WTC11 (cell line): ENCODE measurements at regions not wholly inside any gene's neighbourhood (a gene's known extent, or its start where the extent isn't known, plus 50 kb on each side); places are given as distances from the start of the nearest gene placed in this dataset.

Source experiments
- ATAC-seq: fragments of 200-7000 bp; cut with Tn5 transposase; 2 replicates; pipeline ENCODE4 v1.10.0; 2021; ENCODE audit warnings: mild to moderate bottlenecking, moderate library complexity
- CTCF ChIA-PET: fragments of 300-600 bp; sonication (Branson Sonifier 250); formaldehyde crosslinking; loops from one replicate; lab custom pipeline; 2021; ENCODE audit warnings: antibody characterized with exemption; lab: Charles Lee
- POLR2A ChIA-PET: fragments of 350-600 bp; sonication (Branson Sonifier 250); formaldehyde crosslinking; loops from one replicate; lab custom pipeline; 2021; ENCODE audit warnings: antibody characterized with exemption; lab: Charles Lee
- DNase-seq: peaks from one replicate; pipeline ENCODE4 v3.0.0; 2021; ENCODE audit warnings: low spot score
- H3K27ac Mint-ChIP-seq: 2 replicates; pipeline ENCODE4 v1.8.0; 2021; ENCODE audit warnings: mixed read lengths
- H3K27me3 Mint-ChIP-seq: 2 replicates; pipeline ENCODE4 v1.8.0; 2021; ENCODE audit warnings: low read depth, mild to moderate bottlenecking, moderate library complexity, mixed read lengths
- H3K36me3 Mint-ChIP-seq: 2 replicates; pipeline ENCODE4 v1.8.0; 2021; ENCODE audit warnings: mixed read lengths
- H3K4me1 Mint-ChIP-seq: 2 replicates; pipeline ENCODE4 v1.8.0; 2022; ENCODE audit warnings: mixed read lengths
- H3K4me3 Mint-ChIP-seq: 2 replicates; pipeline ENCODE4 v1.8.0; 2021; ENCODE audit warnings: mild to moderate bottlenecking, moderate library complexity, mixed read lengths
- H3K9me3 Mint-ChIP-seq: 2 replicates; pipeline ENCODE4 v1.8.0; 2021; ENCODE audit warnings: mixed read lengths
- EMX1 ChIP-seq: fragments of 250-450 bp; sonication (Bioruptor Pico); IDR thresholded peaks from 2 replicates; pipeline ENCODE4 v1.8.0; 2021; ENCODE audit warnings: mild to moderate bottlenecking
- ETV6 ChIP-seq: sonication (generic); formaldehyde crosslinking; IDR thresholded peaks from 2 replicates; pipeline ENCODE4 v1.8.1; 2022; ENCODE audit warnings: mild to moderate bottlenecking, missing genetic modification reagents
- GTF2I ChIP-seq: fragments of 250-450 bp; sonication (Bioruptor Pico); conservative IDR thresholded peaks from 2 replicates; pipeline ENCODE4 v1.4.0; 2021; ENCODE audit warnings: mild to moderate bottlenecking
- HMGXB4 ChIP-seq: sonication (generic); formaldehyde crosslinking; IDR thresholded peaks from 2 replicates; pipeline ENCODE4 v1.8.1; 2023; ENCODE audit warnings: mild to moderate bottlenecking, moderate library complexity, missing genetic modification reagents
- IRF2 ChIP-seq: sonication (generic); formaldehyde crosslinking; IDR thresholded peaks from 2 replicates; pipeline ENCODE4 v1.8.0; 2022; ENCODE audit warnings: low read depth, missing genetic modification reagents, borderline replicate concordance
- KAT7 ChIP-seq: sonication (generic); formaldehyde crosslinking; IDR thresholded peaks from 2 replicates; pipeline ENCODE4 v1.8.1; 2023; ENCODE audit warnings: missing genetic modification reagents, mild to moderate bottlenecking, borderline replicate concordance
- MXD4 ChIP-seq: fragments of 250-450 bp; sonication (Bioruptor Pico); IDR thresholded peaks from 2 replicates; pipeline ENCODE4 v1.8.0; 2021; ENCODE audit warnings: mild to moderate bottlenecking, moderate library complexity, borderline replicate concordance
- NR2C2 ChIP-seq: sonication (generic); formaldehyde crosslinking; IDR thresholded peaks from 2 replicates; pipeline ENCODE4 v1.8.0; 2022; ENCODE audit warnings: mild to moderate bottlenecking, missing genetic modification reagents
- NR3C1 ChIP-seq: sonication (generic); formaldehyde crosslinking; conservative IDR thresholded peaks from 2 replicates; pipeline ENCODE4 v1.8.1; 2023; ENCODE audit warnings: low read depth, mild to moderate bottlenecking, missing genetic modification reagents
- RELA ChIP-seq: sonication (generic); formaldehyde crosslinking; IDR thresholded peaks from 2 replicates; pipeline ENCODE4 v1.8.1; 2022; ENCODE audit warnings: missing genetic modification reagents, mild to moderate bottlenecking, borderline replicate concordance
- SOX15 ChIP-seq: fragments of 250-450 bp; sonication (Bioruptor Pico); IDR thresholded peaks from 2 replicates; pipeline ENCODE4 v1.9.0; 2021; ENCODE audit warnings: mild to moderate bottlenecking
- SP1 ChIP-seq: sonication (generic); formaldehyde crosslinking; conservative IDR thresholded peaks from 2 replicates; pipeline ENCODE4 v1.8.1; 2022; ENCODE audit warnings: missing genetic modification reagents
- TP53 ChIP-seq: sonication (generic); formaldehyde crosslinking; IDR thresholded peaks from 2 replicates; pipeline ENCODE4 v1.8.1; 2023; ENCODE audit warnings: mild to moderate bottlenecking, missing genetic modification reagents
- ZMAT4 ChIP-seq: fragments of 250-450 bp; sonication (Bioruptor Pico); IDR thresholded peaks from 2 replicates; pipeline ENCODE4 v1.9.0; 2021; ENCODE audit warnings: mild to moderate bottlenecking
- ZNF121 ChIP-seq: sonication (generic); formaldehyde crosslinking; IDR thresholded peaks from 2 replicates; pipeline ENCODE4 v1.8.0; 2023; ENCODE audit warnings: missing genetic modification reagents
- ZNF281 ChIP-seq: sonication (generic); formaldehyde crosslinking; IDR thresholded peaks from 2 replicates; pipeline ENCODE4 v1.8.0; 2023; ENCODE audit warnings: mild to moderate bottlenecking, missing genetic modification reagents
- ZNF416 ChIP-seq: fragments of 250-450 bp; sonication (Bioruptor Pico); IDR thresholded peaks from 2 replicates; pipeline ENCODE4 v1.9.0; 2021; ENCODE audit warnings: mild to moderate bottlenecking, inconsistent platforms
- ZNF425 ChIP-seq: fragments of 250-450 bp; sonication (Bioruptor Pico); conservative IDR thresholded peaks from 2 replicates; pipeline ENCODE4 v1.9.0; 2021; ENCODE audit warnings: mild to moderate bottlenecking
- ZNF671 ChIP-seq: fragments of 250-450 bp; sonication (Bioruptor Pico); IDR thresholded peaks from 2 replicates; pipeline ENCODE4 v1.8.0; 2021; ENCODE audit warnings: mild to moderate bottlenecking
- TF ChIP-seq, protein P1 (sequence below): sonication (generic); formaldehyde crosslinking; IDR thresholded peaks from 2 replicates; pipeline ENCODE4 v1.8.1; 2022; ENCODE audit warnings: low read depth, mild to moderate bottlenecking, moderate library complexity, missing genetic modification reagents, borderline replicate concordance
- TF ChIP-seq, protein P2 (sequence below): sonication (generic); formaldehyde crosslinking; IDR thresholded peaks from 2 replicates; pipeline ENCODE4 v1.8.1; 2023; ENCODE audit warnings: mild to moderate bottlenecking, missing genetic modification reagents, moderate library complexity

GRCh38 chr18:38035193-38035592, 469.6 kb upstream of the CELF4 start (continued):
- TF ChIP-seq KAT7 (CRISPR knock-in tag) (no peak), ZNF425 (no peak), HMGXB4 (CRISPR knock-in tag) (no peak), GTF2I (no peak), NR3C1 (CRISPR knock-in tag) (no peak), ZNF671 (CRISPR knock-in tag) (no peak), ZNF281 (CRISPR knock-in tag) (no peak), ETV6 (CRISPR knock-in tag) (no peak)
- TF ChIP-seq, protein P1, sequence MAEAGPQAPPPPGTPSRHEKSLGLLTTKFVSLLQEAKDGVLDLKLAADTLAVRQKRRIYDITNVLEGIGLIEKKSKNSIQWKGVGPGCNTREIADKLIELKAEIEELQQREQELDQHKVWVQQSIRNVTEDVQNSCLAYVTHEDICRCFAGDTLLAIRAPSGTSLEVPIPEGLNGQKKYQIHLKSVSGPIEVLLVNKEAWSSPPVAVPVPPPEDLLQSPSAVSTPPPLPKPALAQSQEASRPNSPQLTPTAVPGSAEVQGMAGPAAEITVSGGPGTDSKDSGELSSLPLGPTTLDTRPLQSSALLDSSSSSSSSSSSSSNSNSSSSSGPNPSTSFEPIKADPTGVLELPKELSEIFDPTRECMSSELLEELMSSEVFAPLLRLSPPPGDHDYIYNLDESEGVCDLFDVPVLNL (CRISPR knock-in tag) = no peak

DNA sequence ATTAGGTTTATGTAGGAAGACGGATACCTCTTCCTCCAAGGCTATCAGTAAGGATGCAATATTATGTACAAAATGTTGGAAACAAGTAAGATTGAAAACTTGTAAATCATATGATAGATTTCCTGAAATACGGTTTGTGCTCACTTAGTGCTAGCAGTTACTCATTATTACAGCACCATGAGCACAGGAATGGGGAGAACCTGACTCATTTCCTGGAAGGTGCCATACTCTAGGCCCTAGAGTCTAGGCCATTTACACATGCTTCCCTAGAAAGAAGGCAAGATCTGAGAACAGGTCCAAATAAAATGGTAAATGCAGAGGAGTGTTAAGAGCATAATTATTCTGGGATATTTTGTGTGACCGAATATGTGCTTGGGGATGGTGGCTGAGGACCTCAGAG, 467.7 kb upstream of the CELF4 start:
- no peaks in the 10 kb centered on the region for H3K36me3 Mint-ChIP-seq
- CTCF ChIA-PET = no interaction called here
- no peak for TF ChIP-seq EMX1
- TF ChIP-seq, all 79 proteins: peak for 0
- H3K27ac Mint-ChIP-seq = no peak overlapping the region
- H3K4me3 Mint-ChIP-seq = no peak overlapping the region
- no peaks in the 10 kb centered on the region for H3K4me1 Mint-ChIP-seq
- ATAC-seq = no peak
- POLR2A ChIA-PET = no interaction called here
- H3K27me3 Mint-ChIP-seq = no peaks in the 10 kb centered on the region
- no peak for DNase-seq
- no peaks in the 10 kb centered on the region for H3K9me3 Mint-ChIP-seq

GRCh38 chr18:38032516-38032915, 466.9 kb upstream of the CELF4 start:
- Mint-ChIP-seq H3K4me1 (no peaks in the 10 kb centered on the region), H3K4me3 (no peak overlapping the region), H3K27ac (no peak overlapping the region), H3K9me3 (no peaks in the 10 kb centered on the region), H3K27me3 (no peaks in the 10 kb centered on the region), H3K36me3 (no peaks in the 10 kb centered on the region)
- TF ChIP-seq RELA = no peak
- TF ChIP-seq SP1 = no peak
- no peak for TF ChIP-seq IRF2
- TF ChIP-seq ZMAT4 (CRISPR knock-in tag) = no peak
- no peak for TF ChIP-seq TP53 (CRISPR knock-in tag)
- no peak for TF ChIP-seq ZNF121 (CRISPR knock-in tag)
- TF ChIP-seq, protein P1 (CRISPR knock-in tag) = no peak
- TF ChIP-seq MXD4 = no peak
- TF ChIP-seq, protein P2, sequence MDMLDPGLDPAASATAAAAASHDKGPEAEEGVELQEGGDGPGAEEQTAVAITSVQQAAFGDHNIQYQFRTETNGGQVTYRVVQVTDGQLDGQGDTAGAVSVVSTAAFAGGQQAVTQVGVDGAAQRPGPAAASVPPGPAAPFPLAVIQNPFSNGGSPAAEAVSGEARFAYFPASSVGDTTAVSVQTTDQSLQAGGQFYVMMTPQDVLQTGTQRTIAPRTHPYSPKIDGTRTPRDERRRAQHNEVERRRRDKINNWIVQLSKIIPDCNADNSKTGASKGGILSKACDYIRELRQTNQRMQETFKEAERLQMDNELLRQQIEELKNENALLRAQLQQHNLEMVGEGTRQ = no peak
- no peak for TF ChIP-seq ZNF416 (CRISPR knock-in tag)
- TF ChIP-seq ZNF281 (CRISPR knock-in tag) = no peak
- TF ChIP-seq SOX15 = no peak
- no peak for TF ChIP-seq NR2C2 (CRISPR knock-in tag)
- ATAC-seq (no peak), DNase-seq (no peak)
- ChIA-PET POLR2A (no interaction called here), CTCF (no interaction called here)
